ENCODE measurements at regions not wholly inside any gene's neighbourhood (a gene's known extent, or its start where the extent isn't known, plus 50 kb on each side); places are given as distances from the start of the nearest gene placed in this dataset.

DNA sequence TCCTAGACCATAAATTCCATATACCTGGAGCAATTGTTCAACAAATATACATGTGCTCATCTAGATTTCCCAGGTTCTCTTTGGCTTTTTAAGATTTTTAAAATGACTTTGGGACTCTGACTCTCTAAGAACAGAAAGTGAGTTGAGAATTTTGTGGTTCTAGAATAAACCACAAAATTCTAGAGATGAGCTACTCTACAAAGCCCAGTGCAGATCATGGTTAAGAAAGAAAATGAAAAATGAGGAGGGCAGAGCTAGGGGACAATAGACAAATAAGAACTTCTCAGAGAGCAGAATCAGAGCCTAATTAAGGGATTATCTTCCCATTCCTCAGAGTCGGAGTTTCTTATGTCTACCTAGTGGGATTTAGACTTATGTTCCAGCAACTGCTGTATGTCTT is 694.7 kb downstream of the ZNF385D start:
- TF ChIP-seq, protein P1, sequence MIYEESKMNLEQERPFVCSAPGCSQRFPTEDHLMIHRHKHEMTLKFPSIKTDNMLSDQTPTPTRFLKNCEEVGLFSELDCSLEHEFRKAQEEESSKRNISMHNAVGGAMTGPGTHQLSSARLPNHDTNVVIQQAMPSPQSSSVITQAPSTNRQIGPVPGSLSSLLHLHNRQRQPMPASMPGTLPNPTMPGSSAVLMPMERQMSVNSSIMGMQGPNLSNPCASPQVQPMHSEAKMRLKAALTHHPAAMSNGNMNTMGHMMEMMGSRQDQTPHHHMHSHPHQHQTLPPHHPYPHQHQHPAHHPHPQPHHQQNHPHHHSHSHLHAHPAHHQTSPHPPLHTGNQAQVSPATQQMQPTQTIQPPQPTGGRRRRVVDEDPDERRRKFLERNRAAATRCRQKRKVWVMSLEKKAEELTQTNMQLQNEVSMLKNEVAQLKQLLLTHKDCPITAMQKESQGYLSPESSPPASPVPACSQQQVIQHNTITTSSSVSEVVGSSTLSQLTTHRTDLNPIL (CRISPR knock-in tag; IDR thresholded peaks at IDR 0.05; ENCODE audit: low read depth), result no peak
- TF ChIP-seq, protein P2, sequence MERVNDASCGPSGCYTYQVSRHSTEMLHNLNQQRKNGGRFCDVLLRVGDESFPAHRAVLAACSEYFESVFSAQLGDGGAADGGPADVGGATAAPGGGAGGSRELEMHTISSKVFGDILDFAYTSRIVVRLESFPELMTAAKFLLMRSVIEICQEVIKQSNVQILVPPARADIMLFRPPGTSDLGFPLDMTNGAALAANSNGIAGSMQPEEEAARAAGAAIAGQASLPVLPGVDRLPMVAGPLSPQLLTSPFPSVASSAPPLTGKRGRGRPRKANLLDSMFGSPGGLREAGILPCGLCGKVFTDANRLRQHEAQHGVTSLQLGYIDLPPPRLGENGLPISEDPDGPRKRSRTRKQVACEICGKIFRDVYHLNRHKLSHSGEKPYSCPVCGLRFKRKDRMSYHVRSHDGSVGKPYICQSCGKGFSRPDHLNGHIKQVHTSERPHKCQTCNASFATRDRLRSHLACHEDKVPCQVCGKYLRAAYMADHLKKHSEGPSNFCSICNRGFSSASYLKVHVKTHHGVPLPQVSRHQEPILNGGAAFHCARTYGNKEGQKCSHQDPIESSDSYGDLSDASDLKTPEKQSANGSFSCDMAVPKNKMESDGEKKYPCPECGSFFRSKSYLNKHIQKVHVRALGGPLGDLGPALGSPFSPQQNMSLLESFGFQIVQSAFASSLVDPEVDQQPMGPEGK (CRISPR knock-in tag; IDR thresholded peaks at IDR 0.05; ENCODE audit: borderline replicate concordance), result no peak
- TF ChIP-seq ZFP3 (CRISPR knock-in tag; IDR thresholded peaks at IDR 0.05), result no peak
- no peak for TF ChIP-seq BACH2 (CRISPR knock-in tag; IDR thresholded peaks at IDR 0.05; ENCODE audit: borderline replicate concordance)
- no peak for TF ChIP-seq ARNTL (CRISPR knock-in tag; IDR thresholded peaks at IDR 0.05; ENCODE audit: borderline replicate concordance, low read depth)
- no peak for TF ChIP-seq RARB (CRISPR knock-in tag; IDR thresholded peaks at IDR 0.05)
- TF ChIP-seq CSDC2 (CRISPR knock-in tag; IDR thresholded peaks at IDR 0.05), result no peak
- no peak for TF ChIP-seq ZNF565 (CRISPR knock-in tag; conservative IDR thresholded peaks at IDR 0.05; ENCODE audit: low read depth)

Data from SK-N-SH treated with all-trans-retinoic acid at 6 μM for 48 hours (cell line).